NCI-H524 (cell line): ENCODE measurements at regions not wholly inside any gene's neighbourhood (a gene's known extent, or its start where the extent isn't known, plus 50 kb on each side); places are given as distances from the start of the nearest gene placed in this dataset.

ENCODE experiments used
- DNase-seq, 2 experiments: peaks; one replicate each; lab custom pipeline; 2025; lab: John Stamatoyannopoulos, UW

DNA sequence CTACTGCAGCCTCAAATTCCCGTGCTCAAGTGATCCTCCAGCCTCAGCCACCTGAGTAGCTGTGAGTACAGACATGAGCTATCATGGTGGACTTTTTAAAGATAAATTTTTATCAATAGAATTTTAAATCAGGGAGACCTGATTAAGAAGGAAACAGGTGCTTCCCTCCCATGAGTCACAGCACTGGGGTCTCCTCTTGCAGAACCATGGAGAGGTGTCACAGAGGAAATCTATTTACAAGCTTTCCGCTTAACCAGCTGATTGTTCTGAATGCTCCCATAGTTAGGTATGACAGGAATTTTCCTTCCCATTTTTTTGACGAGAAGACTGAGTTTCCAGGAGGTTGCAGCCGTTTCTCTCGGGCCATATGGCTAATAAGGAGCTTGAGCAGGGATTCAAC, 516.1 kb downstream of the MIAT start:
- DNase-seq: no peak

DNA sequence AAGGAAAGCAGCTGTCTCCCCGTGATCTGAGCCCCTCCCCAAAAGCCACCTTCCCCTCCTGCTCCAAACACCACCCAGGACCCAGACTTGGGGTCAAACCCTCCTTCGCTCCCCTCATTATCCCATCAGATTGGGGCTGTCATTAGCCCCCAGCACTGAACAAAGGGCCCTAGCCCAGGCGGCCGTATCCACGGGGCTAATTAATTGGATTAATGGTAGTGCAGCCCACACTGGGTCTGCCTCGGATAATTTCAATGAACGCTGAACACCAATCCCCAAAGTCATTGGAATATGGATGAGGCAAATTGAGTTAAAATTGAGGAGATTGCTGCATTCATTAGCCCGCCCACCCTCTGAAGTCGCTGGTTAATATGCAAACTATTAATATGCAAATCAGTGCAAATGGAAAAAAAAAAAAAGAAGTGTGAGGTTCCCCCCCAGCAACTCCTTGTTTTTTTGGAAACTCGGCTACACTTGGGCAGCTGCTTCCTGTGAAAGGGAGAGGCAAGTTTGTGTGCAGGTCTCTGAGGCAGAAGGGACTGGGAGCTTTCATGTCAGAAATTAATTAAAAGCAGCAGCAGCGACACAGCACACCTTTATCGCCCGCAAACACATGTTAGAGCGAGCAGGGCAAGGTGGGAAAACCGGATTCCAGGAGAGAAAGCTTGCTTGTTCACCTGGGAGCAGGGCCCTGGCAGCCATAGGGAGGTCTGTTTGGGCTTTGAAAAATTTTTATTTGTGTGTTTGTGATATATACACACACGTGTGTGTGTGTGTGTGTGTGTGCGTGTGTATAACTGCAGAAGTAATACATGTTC, 517.8 kb downstream of the MIAT start:
- no peak for DNase-seq

DNA sequence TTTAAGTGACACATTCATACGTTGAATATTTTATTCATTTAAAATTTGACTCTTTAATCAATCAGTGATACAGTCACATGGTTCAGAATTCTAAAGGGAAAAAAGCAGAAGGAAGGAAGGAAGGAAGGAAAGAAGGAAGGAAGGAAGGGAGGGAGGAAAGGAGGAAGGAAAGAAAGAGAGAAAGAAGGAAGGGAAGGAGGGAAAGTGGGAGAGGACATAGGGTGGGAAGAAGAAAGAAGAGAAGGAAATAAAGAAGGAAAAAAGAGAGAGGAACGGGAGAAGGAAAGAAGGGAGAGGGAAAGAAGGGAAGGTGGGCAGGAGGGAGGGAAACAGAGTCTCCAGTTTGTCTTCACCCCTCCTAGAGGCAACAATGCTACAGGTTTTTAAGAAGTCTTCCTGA, 518.6 kb downstream of the MIAT start:
- DNase-seq: no peak

DNA sequence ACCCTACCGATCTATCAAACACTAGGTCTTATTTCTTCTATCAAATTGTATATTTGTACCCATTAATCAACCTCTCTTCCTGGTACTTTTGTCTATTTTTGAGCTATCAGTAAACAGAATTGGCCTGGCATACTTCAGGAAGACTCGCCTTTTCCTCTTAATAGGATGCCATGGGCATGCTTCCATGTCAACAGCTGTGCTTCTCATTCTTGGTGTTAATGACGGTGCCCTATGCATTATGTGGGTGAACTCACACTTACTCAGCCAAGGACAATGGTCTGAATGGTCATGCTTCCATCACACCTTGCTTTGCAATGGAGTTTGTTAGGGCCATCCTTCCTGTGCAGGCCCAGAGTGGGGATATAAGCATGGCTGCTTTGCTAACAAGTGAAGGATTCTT, 521.8 kb downstream of the MIAT start:
- DNase-seq: no peak

DNA sequence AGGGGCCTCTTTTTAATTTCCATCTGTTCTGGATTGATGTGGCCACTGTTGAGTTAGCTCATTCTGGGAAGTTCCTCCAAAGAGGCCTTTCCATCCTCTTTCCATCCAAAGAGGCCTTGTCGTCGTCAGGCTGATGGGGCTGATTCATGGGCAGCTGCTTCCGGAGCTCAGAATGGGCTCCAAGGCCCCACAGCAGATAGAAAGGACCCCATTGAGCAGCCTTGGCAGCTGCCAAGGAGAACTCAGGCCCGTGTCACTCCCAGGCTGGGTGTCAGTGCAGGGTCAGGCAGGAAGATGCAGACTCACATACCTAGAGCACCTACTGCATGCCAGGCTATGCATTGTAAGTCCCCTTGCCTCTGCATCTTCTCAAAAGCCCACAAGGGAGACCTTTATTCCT, 524.1 kb downstream of the MIAT start:
- no peak for DNase-seq

DNA sequence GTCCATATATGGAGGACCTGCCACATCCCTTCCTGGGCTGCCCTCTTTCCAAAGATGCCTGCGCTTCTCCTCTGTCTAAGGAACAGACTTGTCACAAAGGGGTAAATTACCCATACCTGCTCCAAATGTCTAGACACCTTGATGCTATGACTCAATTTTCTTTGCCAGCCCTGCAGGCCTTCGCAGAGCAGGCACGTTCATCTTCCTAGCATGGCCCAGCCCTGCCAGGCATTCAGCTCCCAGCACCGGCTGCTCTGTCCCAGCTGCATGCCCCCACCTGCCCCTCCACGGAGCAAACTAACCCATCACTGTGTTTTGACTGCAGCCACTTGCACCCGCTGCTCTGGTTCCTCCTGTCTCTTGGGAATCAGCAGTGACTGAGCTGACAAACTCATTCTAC, 526.1 kb downstream of the MIAT start:
- DNase-seq: no peak

DNA sequence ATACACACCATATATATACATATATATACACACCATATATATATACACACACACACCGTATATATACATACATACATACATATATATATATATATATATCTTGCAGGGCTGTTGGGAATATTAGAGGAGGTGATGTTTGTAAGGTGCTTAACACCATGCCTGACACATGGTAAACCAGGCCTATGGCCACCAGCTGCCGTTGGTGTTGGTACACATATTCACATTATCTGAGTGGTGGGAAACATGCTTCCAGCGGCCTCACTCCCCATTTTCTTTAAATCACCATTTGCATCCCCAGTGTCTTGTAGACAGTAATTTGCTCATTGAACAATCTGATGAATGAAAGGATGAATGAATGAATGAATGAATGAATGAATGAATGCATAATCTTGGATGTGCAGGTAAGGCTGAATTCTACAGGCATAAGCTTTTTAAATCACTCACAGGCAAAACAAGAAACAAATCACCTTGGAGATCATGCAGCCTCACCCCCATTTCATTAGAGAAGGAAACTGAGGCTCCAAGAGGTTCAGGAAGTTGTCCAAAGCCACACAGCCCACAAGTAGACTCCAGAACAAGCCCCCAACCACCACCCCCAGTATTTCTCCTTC, 527.8 kb downstream of the MIAT start:
- no peak for DNase-seq

DNA sequence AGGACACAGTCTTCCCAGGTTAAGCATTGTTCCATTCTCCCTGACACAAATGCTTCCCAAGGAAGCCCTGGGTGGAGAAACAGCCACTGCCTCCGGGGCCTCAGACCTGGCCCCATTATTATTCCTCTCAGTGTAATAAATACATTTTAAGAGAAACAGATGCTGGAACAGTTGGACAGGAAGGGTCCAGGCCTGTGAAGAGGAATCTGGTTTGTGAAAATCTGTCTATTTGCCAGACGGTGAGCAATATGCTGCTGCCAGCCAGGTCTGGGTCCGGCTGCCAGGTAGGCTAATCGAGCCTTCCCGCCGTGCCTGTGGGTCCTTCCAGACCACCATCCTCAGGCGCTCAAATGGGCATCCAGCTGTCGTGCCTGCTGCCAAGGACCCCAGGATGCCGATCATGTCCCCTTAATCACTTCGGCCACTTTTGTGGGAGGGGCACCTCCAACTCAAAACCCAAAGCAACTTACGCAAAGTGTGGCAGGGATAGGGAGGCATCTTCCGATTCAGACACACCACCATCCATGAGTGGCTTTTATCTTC, 528.4 kb downstream of the MIAT start:
- peak; percentile 65 to 93 for DNase-seq

DNA sequence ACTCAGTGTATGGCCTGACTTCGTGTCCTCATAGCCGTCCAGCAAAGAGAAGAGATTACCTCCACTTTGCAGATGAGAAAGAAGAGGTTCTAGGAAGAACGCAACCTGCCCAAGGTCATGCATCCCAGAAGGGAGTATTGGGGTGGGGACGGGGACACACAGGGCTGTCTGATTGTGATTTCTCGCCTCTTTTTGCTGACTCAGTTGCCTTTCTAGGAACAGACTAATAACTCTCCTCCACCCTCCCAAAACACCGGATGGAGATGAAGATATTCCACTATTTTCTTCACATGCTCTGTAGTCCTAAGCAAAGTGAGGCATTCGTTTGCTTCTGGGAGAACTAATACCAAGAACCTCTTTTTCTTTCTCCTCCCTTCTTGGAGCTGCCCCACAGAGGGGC, 529.3 kb downstream of the MIAT start:
- DNase-seq: no peak

DNA sequence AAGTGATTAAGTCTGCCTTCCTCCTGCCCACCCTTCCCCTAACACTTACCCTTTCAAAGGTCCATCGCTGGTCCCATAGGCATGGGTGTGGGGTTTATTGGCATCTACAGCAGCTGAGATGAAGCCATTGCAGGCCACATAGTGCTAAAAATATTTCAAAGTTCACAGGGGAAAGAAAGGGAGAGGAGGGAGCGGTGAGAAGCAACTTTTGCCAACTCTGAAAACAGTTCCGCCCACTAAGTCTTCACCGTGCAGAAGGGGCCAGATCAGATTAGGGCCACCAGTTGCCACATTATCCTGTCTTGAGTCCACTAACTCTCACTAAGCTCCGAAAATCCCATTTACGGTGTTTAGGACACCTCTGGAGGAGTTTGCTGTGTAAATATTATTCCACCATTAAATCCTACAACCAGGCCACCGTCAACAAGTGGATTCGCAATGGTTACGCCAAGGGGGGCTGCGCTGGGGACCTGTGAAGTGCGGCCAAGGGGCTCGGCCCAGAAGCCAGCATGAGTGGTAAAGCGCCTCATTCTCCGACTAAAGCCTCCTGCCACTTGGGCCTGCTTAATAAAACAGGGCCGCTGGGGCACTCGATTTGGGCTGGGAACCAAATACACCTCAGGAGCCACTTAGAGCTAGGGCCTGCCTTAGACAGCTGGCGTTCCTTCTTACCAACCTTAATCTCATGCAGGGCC, 534.9 kb downstream of the MIAT start:
- peak; percentile 97 to 98 for DNase-seq

DNA sequence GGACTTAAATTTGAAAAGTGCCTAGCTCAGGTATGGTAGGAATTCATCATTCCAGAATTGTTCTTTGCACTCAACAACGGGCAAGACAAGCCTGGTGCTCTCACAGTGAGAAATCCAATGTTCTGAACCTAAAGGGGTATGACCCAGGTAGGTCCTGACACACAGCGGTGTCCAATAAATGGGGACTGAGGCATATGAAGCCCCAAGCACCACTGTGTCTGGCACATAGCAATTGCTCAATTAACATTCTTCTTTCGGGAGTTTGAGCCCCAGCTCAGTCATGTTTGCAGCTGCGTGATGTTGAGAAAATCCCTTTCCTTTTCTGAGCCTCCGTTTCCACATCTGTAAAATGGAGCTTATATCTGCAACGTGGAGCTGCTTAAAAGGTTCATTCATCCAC, 535.8 kb downstream of the MIAT start:
- DNase-seq: no peak

DNA sequence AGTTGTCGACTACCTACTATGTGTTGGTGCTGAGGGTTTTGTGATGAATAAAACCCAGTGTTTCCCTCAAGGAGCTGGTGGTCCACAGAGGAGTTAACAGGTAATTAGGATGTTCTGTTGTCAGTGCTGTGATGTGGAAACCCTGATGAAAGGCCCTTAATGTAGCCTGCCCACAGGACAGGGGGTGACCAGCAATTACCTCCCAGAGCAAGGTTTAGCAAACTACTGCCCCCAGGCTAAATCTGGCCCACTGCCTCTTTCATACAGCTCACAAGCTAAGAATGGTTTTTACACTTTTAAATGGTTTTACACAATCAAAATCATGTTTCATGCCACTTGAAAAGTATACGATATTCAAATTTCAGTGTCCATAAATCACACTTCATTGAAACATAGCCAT, 536.2 kb downstream of the MIAT start:
- DNase-seq: no peak

DNA sequence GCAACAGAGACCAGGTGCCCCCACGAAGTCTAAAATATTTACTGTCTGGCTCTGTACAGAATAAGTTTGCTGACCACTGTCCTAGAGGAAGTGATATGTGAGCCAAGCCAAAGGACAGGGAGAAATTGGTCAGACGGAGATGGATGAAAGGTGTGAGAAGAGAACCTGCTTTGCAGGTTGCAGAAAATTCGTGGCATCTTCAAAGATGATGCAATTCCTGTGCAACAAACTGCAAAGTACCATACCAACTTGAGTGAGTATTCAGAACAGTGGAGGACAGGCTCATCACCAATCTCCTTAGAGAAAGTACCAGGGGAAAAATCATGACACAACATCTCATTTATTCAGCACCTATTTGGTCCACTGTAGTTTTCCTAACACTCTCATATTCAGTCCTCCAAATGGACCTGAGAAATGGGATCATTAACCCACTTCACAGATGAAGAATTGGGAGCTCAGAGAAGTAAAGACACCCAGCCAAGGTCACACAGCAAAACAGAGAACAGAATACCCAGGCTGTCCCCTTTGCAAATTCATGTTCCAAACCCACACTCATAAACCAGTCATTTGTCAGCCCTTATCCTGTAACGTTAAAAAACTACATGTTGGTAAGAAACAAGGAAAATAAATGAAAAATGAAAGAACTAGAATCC, 536.8 kb downstream of the MIAT start:
- no peak for DNase-seq

DNA sequence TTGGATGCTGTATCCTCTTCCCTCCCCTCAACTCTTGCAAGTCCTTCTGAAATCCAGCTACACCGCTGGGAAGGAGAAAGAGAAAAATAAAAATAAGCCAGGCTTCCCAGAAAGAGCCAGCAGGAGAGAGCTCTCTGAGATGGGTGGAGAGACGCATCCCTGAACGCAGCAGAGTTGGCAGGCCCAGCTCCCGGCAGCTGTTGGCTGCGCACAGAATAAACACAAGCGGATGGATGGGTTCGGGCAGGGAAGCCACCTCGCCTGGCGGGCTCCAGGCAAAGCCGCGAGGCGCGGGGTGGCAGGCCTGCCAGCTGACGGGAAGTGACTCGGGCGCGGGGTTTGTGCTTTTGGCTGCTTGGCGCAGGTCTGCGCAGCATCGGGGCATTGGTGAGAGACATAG, 537.7 kb downstream of the MIAT start:
- DNase-seq: peak in 1 of 2 experiments; percentile 56

DNA sequence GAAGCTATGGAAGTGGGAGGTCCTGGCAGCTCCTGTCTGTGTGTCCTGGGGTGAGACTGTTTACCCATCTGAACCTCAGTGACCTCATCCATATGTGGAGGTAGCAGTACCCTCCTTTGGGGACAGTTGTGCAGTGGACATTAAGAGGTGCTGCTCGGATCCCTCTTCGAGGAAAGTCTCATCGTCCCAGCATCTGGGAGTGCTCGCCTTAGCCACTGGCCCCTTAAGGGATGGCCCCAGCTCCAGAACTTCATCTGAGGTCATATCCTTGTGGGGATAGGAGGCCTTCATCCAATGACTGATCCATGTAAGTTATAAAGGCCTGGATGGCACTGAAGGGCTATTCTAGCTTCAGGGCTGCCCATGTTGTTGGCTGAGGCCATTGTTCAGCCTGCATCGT, 538.1 kb downstream of the MIAT start:
- no peak for DNase-seq

DNA sequence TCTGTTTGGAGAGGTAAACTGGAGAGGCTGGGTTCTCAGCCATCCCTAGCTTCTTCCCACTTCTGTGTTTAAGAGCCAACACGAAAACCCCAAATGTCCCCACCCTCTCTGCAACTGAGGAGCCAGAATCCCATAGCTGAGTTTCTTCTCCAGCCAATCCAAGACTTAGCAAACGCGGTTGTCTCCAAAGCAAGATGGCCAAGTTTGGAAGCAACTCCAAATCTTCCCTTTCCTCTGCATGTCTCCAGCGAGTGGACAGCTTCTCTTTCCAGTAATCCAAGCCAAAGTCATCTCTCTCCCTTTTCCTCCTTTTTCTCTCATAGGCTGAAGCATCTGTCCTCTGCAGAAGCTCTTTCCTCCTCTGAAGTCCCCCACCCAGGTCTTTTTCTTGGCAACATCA, 539.2 kb downstream of the MIAT start:
- DNase-seq: no peak

DNA sequence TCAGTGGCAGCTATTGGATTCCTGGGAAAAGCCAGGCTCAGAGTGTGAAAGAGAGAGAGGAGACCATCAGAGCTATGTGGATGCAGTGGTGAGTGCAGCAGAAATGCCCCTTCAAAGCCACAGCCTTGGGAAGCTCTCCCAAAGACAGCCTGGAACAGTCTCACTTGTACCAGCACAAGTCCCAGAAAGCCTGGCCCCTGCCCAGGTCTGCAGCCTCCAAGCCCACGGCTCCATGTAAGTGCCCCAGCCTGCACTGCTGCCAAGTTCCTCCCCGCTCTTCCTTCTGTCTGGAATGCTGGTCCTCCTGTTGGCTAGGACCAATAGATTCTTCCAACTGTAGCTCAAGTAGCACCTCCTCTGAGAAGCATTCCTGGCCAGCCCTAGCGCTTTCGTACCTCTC, 539.7 kb downstream of the MIAT start:
- no peak for DNase-seq

DNA sequence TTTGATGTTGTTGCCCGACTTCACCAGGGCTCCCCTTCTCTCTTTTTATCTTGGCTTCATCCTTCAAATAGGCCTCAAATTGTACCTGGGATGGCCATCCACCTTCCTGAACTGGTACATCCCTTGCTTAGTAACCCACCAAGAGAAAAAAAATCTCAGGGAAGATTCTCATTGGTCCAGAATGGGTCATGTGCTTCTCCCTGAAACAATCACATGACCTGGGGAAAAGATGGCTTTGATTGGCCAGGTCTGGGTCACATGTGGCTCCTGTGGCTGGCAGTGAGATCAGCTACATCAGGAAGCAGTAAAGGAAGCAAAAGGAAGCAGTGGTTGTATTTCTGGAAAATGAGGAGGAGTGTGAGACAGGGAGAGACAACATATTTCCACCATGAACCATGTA, 540.2 kb downstream of the MIAT start:
- DNase-seq: no peak

DNA sequence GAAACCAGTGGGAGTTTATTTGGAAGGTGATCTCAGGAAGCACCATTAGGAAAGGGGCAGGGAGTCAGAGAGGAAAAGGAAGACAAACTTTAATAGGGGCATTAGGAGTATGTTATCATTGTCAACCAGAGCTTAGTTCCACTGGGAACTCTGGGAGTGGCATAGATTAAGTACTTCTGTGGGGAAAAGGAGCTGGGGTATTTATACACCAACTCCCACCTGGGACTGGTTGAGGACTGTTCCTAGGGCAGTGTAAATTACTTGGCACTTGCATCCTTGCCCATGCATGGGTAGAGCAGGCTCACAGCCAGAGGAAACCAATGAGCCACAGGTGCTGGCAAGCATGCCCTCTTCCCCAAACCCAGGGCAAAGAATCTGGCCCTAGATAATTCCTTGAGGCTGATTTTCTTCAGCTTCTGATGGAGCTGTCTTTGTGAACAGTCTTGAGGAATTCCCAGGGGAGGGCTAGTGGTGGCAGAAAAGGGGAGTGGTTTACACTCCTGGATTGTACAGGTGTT, 541.2 kb downstream of the MIAT start:
- DNase-seq: no peak

DNA sequence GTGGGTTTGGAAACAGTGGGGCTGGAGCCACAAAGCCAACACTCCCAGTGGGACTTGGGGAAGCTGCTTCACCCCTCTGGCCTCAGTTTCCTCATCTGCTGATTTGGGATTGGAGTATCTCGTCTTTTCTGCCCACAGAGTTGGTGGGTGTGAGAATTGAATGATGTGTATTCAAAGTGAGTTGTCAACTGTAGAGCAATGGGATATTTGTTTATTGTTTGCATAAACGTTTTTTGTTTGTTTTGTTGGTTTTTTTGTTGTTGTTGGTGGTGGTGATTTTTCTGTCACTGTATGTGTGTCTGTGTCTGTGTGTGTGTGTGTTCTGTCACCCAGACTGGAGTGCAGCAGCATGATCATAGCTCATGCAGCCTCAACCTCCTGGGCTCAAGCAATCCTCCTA, 542.0 kb downstream of the MIAT start:
- no peak for DNase-seq

DNA sequence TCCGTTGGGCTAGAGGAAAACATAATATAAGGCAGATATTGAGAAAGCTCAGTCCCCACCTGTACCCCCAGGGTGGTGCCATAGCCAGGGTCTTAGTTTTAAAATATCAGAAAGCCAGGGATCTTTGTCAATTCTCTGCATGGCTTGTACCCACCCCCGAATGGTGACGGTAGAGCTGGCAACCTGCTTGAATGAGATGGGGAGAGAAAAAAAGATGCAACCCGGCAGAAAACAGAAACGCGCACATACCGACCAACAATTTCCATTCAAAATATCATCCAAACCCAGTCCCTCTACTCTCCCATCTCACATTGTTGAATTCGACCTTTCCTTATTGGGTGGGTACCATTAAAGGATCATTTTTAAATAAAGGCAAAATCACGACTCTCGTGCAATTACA, 543.9 kb downstream of the MIAT start:
- no peak for DNase-seq

DNA sequence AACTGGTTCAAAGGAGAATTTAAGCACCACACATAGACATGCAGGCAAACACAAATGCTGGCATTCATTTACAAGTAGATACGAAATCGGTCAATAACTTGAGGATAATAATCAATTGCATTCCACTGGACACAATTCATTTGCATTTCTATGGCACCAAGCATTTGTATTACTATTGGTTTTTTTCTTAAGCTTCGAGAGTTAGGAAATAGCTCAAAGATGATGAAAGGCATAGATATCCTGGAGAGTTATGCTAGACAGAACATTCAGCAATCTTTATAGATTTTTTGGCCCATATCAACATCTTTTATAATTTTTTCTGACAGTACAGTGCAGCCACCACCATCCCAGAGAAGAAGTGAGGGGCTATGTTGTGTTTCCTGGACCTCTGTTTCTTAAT, 544.4 kb downstream of the MIAT start:
- DNase-seq: no peak
